ENCODE measurements at regions not wholly inside any gene's neighbourhood (a gene's known extent, or its start where the extent isn't known, plus 50 kb on each side); places are given as distances from the start of the nearest gene placed in this dataset.
A peak's percentile ranks its signal among the peaks of the same experiment; 100 is the strongest.

GRCh38 chr6:15901141-15902115, 227.5 kb upstream of the MYLIP start:
- Histone ChIP-seq H3K27me3 (no peaks in the 10 kb centered on the region), H3K9me3 (no peaks in the 10 kb centered on the region), H3K27ac (no peak overlapping the region), H3K36me3 (no peaks in the 10 kb centered on the region), H3K4me1 (peaks cover 7 to 14% (median 12%) of the 10 kb centered on the region in 4 donors), H3K4me3 (no peak overlapping the region)
- WGBS, 5 donors: 56 to 69% (median 67%) methylated on average over 13 of the region's 13 CpGs
- intact Hi-C loops (cut with DNase I; ENCODE audit: low total_unique reads): no loop called here
- TF ChIP-seq POLR2AphosphoS5 (IDR thresholded peaks at IDR 0.05) (no peak), EP300 (IDR thresholded peaks at IDR 0.05) (no peak)
- TF ChIP-seq, protein P1, sequence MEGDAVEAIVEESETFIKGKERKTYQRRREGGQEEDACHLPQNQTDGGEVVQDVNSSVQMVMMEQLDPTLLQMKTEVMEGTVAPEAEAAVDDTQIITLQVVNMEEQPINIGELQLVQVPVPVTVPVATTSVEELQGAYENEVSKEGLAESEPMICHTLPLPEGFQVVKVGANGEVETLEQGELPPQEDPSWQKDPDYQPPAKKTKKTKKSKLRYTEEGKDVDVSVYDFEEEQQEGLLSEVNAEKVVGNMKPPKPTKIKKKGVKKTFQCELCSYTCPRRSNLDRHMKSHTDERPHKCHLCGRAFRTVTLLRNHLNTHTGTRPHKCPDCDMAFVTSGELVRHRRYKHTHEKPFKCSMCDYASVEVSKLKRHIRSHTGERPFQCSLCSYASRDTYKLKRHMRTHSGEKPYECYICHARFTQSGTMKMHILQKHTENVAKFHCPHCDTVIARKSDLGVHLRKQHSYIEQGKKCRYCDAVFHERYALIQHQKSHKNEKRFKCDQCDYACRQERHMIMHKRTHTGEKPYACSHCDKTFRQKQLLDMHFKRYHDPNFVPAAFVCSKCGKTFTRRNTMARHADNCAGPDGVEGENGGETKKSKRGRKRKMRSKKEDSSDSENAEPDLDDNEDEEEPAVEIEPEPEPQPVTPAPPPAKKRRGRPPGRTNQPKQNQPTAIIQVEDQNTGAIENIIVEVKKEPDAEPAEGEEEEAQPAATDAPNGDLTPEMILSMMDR (IDR thresholded peaks at IDR 0.05): no peak
- DNase-seq: peak in 1 of 2 donors; percentile 58

GRCh38 chr6:15898693-15899092, 230.2 kb upstream of the MYLIP start:
- 0 to 40% (median 0%) methylated on average over 1 of the region's 1 CpG for WGBS, 5 donors
- H3K4me1 ChIP-seq: peaks cover 7 to 18% (median 15%) of the 10 kb centered on the region in 4 donors
- TF ChIP-seq EP300 (IDR thresholded peaks at IDR 0.05) (no peak), POLR2AphosphoS5 (IDR thresholded peaks at IDR 0.05) (no peak), POLR2A (IDR thresholded peaks at IDR 0.05) (no peak)
- TF ChIP-seq, protein P1 (IDR thresholded peaks at IDR 0.05): no peak
- DNase-seq: no peak
- H3K4me3 ChIP-seq: no peak overlapping the region
- no peaks in the 10 kb centered on the region for H3K9me3 ChIP-seq
- no peaks in the 10 kb centered on the region for H3K27me3 ChIP-seq
- intact Hi-C loops (cut with DNase I; ENCODE audit: low total_unique reads): no loop called here
- H3K27ac ChIP-seq: no peak overlapping the region
- no peaks in the 10 kb centered on the region for H3K36me3 ChIP-seq

GRCh38 chr6:15897063-15897876, 231.6 kb upstream of the MYLIP start:
- Histone ChIP-seq H3K27me3 (no peaks in the 10 kb centered on the region), H3K27ac (peak overlapping the region in 3 of 5 donors; percentile 39 to 49 (median 43)), H3K36me3 (no peaks in the 10 kb centered on the region), H3K4me3 (no peak overlapping the region), H3K9me3 (no peaks in the 10 kb centered on the region), H3K4me1 (peaks cover 7 to 18% (median 15%) of the 10 kb centered on the region in 4 donors)
- WGBS, 5 donors: 26 to 40% (median 30%) methylated on average over 8 of the region's 8 CpGs
- DNase-seq: peak in 1 of 2 donors; percentile 39
- intact Hi-C loops (cut with DNase I; ENCODE audit: low total_unique reads): no loop called here
- TF ChIP-seq POLR2AphosphoS5 (IDR thresholded peaks at IDR 0.05) (no peak), EP300 (IDR thresholded peaks at IDR 0.05) (no peak), POLR2A (IDR thresholded peaks at IDR 0.05) (no peak)
- TF ChIP-seq, protein P1 (IDR thresholded peaks at IDR 0.05): no peak

- Histone ChIP-seq H3K9me3 (no peaks in the 10 kb centered on the region), H3K4me1 (peaks cover 7 to 18% (median 15%) of the 10 kb centered on the region in 4 donors), H3K36me3 (no peaks in the 10 kb centered on the region), H3K27ac (no peak overlapping the region), H3K27me3 (no peaks in the 10 kb centered on the region), H3K4me3 (no peak overlapping the region)
- intact Hi-C loops (cut with DNase I; ENCODE audit: low total_unique reads): no loop called here
- WGBS, 5 donors: 86 to 92% (median 89%) methylated on average over 4 of the region's 4 CpGs
- TF ChIP-seq, protein P1 (IDR thresholded peaks at IDR 0.05): no peak
- TF ChIP-seq EP300 (IDR thresholded peaks at IDR 0.05): no peak
- TF ChIP-seq POLR2AphosphoS5 (IDR thresholded peaks at IDR 0.05): no peak
- no peak for TF ChIP-seq POLR2A (IDR thresholded peaks at IDR 0.05)
- DNase-seq: no peak
Measured at GRCh38 chr6:15894973-15895725, 232.3 kb upstream of the DTNBP1 start.

All from stomach (tissue), 8 donors.